OCI-LY3 (cell line): ENCODE measurements at regions not wholly inside any gene's neighbourhood (a gene's known extent, or its start where the extent isn't known, plus 50 kb on each side); places are given as distances from the start of the nearest gene placed in this dataset.

Experiments used
- H2AFZ ChIP-seq: fragments of 200-600, 300-600 bp; shearing (Covaris generic); 2 replicates; pipeline ENCODE4 v1.6.0; 2014; ENCODE audit warnings: antibody characterized with exemption, low read depth, low read length
- H3K27ac ChIP-seq: fragments of 200-600, 300-600 bp; sonication (generic); 2 replicates; pipeline ENCODE4 v1.5.1; 2014; ENCODE audit warnings: mild to moderate bottlenecking, low read length, moderate library complexity, mixed read lengths
- H3K27me3 ChIP-seq: fragments of 200-600, 300-600 bp; sonication (generic); 2 replicates; pipeline ENCODE4 v1.6.1; 2014; ENCODE audit warnings: low read depth, low read length, mixed read lengths
- H3K36me3 ChIP-seq: fragments of 200-600, 300-600 bp; sonication (generic); replicated peaks from 2 replicates; pipeline ENCODE3; 2014; ENCODE audit warnings: low read depth, low read length, mixed read lengths
- H3K4me1 ChIP-seq: fragments of 300-600, 200-600 bp; sonication (generic); 2 replicates; pipeline ENCODE4 v1.6.1; 2014; ENCODE audit warnings: low read length, mixed read lengths
- H3K4me2 ChIP-seq: fragments of 200-600, 300-600 bp; sonication (generic); 2 replicates; pipeline ENCODE4 v1.6.1; 2014; ENCODE audit warnings: low read length, mixed read lengths
- H3K4me3 ChIP-seq: fragments of 300-600, 200-600 bp; sonication (generic); 2 replicates; pipeline ENCODE4 v1.5.1; 2014; ENCODE audit warnings: antibody characterized with exemption, mild to moderate bottlenecking, low read length, moderate library complexity
- H3K79me2 ChIP-seq: fragments of 300-600, 200-600 bp; shearing (Covaris generic); 2 replicates; pipeline ENCODE4 v1.6.1; 2014; ENCODE audit warnings: mild to moderate bottlenecking, low read length, mixed read lengths
- H3K9ac ChIP-seq: fragments of 300-600, 200-600 bp; shearing (Covaris generic); 2 replicates; pipeline ENCODE4 v1.6.0; 2014; ENCODE audit warnings: mild to moderate bottlenecking, low read length, moderate library complexity
- H3K9me3 ChIP-seq: fragments of 200-600, 300-600 bp; shearing (Covaris generic); 2 replicates; pipeline ENCODE4 v1.6.1; 2014; ENCODE audit warnings: low read length, mixed read lengths; ENCODE audit not compliant: insufficient read depth
- H4K20me1 ChIP-seq: fragments of 200-600, 300-600 bp; sonication (generic); 2 replicates; pipeline ENCODE4 v1.6.1; 2016; ENCODE audit warnings: low read length, mixed read lengths; ENCODE audit not compliant: insufficient read depth
- EZH2phosphoT487 ChIP-seq: fragments of 200-600 bp; shearing (Covaris generic); IDR thresholded peaks from 2 replicates; pipeline ENCODE4 v1.6.1; 2018; ENCODE audit warnings: antibody characterized with exemption, mixed run types, low read depth
- TF ChIP-seq, protein P1 (sequence below): fragments of 200-600, 300-600 bp; sonication (generic); IDR thresholded peaks from 2 replicates; pipeline ENCODE4 v1.5.1; 2014; ENCODE audit warnings: antibody characterized with exemption, low read length, low read depth

GRCh38 chr3:166444756-166445155 is 607.5 kb upstream of the BCHE start:
- H3K27ac ChIP-seq: no peak overlapping the region
- no peaks in the 10 kb centered on the region for H3K9me3 ChIP-seq
- no peak overlapping the region for H3K4me2 ChIP-seq
- no peaks in the 10 kb centered on the region for H3K4me1 ChIP-seq
- H3K27me3 ChIP-seq: no peaks in the 10 kb centered on the region
- no peaks in the 10 kb centered on the region for H3K79me2 ChIP-seq
- no peak overlapping the region for H3K4me3 ChIP-seq
- H3K36me3 ChIP-seq: no peaks in the 10 kb centered on the region
- H4K20me1 ChIP-seq: no peaks in the 10 kb centered on the region
- H3K9ac ChIP-seq: no peak overlapping the region
- TF ChIP-seq, protein P1, sequence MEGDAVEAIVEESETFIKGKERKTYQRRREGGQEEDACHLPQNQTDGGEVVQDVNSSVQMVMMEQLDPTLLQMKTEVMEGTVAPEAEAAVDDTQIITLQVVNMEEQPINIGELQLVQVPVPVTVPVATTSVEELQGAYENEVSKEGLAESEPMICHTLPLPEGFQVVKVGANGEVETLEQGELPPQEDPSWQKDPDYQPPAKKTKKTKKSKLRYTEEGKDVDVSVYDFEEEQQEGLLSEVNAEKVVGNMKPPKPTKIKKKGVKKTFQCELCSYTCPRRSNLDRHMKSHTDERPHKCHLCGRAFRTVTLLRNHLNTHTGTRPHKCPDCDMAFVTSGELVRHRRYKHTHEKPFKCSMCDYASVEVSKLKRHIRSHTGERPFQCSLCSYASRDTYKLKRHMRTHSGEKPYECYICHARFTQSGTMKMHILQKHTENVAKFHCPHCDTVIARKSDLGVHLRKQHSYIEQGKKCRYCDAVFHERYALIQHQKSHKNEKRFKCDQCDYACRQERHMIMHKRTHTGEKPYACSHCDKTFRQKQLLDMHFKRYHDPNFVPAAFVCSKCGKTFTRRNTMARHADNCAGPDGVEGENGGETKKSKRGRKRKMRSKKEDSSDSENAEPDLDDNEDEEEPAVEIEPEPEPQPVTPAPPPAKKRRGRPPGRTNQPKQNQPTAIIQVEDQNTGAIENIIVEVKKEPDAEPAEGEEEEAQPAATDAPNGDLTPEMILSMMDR: no peak
- TF ChIP-seq EZH2phosphoT487: no peak
- H2AFZ ChIP-seq: no peak overlapping the region

DNA sequence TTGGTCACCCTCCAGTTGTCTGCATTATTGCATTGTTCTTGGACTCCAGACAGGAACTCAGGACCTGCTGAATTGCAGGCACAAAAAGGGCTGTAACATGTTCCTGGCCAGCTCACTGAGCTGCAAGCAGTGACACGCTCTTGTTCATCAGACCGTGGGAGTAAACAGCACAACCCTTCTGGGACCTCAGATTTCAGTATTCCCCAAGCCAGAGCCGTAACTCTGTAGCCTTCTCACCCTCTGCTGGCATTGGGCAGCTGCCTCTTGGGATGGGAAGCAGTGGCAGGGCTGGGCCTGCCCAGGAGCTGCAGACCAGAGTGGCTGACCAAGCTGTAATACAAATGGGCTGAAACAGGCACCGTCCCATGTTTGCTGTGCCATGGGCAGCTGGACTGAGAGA is 607.1 kb upstream of the BCHE start:
- no peak overlapping the region for H2AFZ ChIP-seq
- no peaks in the 10 kb centered on the region for H3K27me3 ChIP-seq
- H3K9ac ChIP-seq: no peak overlapping the region
- H3K9me3 ChIP-seq: no peaks in the 10 kb centered on the region
- H3K27ac ChIP-seq: no peak overlapping the region
- no peak overlapping the region for H3K4me2 ChIP-seq
- no peaks in the 10 kb centered on the region for H3K36me3 ChIP-seq
- TF ChIP-seq, protein P1: no peak
- no peak for TF ChIP-seq EZH2phosphoT487
- H3K79me2 ChIP-seq: no peaks in the 10 kb centered on the region
- H3K4me1 ChIP-seq: no peaks in the 10 kb centered on the region
- no peaks in the 10 kb centered on the region for H4K20me1 ChIP-seq
- H3K4me3 ChIP-seq: no peak overlapping the region

DNA sequence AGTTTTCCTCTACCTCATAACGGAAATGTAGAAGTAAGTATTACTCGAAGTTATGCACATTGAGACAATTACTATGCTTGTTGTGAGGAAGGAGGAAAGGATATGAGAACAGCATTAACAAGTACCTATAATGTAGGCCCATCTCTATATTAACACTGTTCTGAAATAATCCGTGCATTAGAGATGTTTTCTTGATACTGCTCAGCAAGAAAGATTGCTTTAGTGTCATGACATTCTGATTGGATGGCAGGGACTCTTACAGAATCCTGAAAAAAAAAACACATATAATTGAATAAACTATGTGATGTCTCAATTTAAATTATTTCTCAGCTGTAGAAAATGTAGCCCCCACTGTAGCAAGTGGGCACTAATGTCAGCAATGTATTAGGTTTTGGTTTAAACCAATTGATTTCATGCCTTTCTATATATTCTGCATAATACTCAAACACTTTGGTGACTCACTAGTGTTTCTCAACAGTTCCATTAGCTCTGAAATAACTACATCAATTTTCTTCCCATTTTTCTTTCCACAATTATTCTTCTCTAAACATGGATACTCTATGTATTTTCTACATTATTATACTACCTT is 598.3 kb upstream of the BCHE start:
- H2AFZ ChIP-seq: no peak overlapping the region
- H3K27ac ChIP-seq: no peak overlapping the region
- H3K79me2 ChIP-seq: no peaks in the 10 kb centered on the region
- no peak overlapping the region for H3K4me2 ChIP-seq
- no peaks in the 10 kb centered on the region for H3K4me1 ChIP-seq
- no peaks in the 10 kb centered on the region for H3K27me3 ChIP-seq
- TF ChIP-seq EZH2phosphoT487: no peak
- TF ChIP-seq, protein P1: no peak
- H3K9ac ChIP-seq: no peak overlapping the region
- H3K9me3 ChIP-seq: no peaks in the 10 kb centered on the region
- no peak overlapping the region for H3K4me3 ChIP-seq
- no peaks in the 10 kb centered on the region for H4K20me1 ChIP-seq
- H3K36me3 ChIP-seq: no peaks in the 10 kb centered on the region

DNA sequence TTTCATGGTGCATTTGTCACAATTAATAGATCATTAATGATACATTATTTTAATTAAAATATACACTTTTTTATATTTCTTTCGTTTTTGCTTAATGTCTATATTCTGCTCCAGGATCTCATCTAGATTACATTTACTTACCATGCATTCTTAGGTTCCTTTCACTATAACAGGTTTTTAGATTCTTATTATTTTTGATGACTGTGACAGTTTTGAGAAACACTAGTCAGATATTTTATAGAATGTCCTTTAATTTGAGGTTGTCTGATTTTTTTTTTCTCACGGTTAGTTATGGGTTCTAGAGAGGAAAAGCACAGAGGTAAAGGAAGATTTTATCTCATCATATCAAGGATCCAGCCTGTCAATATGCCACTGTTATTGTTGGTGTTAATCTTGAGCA is 595.8 kb upstream of the BCHE start:
- Histone ChIP-seq H3K4me2 (no peak overlapping the region), H3K79me2 (no peaks in the 10 kb centered on the region), H3K4me1 (no peaks in the 10 kb centered on the region), H3K9me3 (no peaks in the 10 kb centered on the region), H3K9ac (no peak overlapping the region), H3K36me3 (no peaks in the 10 kb centered on the region), H3K27ac (no peak overlapping the region), H4K20me1 (no peaks in the 10 kb centered on the region), H3K27me3 (no peaks in the 10 kb centered on the region), H2AFZ (no peak overlapping the region), H3K4me3 (no peak overlapping the region)
- no peak for TF ChIP-seq EZH2phosphoT487
- TF ChIP-seq, protein P1: no peak
